ENCODE measurements at regions not wholly inside any gene's neighbourhood (a gene's known extent, or its start where the extent isn't known, plus 50 kb on each side); places are given as distances from the start of the nearest gene placed in this dataset.

- TF ChIP-seq, protein P1, sequence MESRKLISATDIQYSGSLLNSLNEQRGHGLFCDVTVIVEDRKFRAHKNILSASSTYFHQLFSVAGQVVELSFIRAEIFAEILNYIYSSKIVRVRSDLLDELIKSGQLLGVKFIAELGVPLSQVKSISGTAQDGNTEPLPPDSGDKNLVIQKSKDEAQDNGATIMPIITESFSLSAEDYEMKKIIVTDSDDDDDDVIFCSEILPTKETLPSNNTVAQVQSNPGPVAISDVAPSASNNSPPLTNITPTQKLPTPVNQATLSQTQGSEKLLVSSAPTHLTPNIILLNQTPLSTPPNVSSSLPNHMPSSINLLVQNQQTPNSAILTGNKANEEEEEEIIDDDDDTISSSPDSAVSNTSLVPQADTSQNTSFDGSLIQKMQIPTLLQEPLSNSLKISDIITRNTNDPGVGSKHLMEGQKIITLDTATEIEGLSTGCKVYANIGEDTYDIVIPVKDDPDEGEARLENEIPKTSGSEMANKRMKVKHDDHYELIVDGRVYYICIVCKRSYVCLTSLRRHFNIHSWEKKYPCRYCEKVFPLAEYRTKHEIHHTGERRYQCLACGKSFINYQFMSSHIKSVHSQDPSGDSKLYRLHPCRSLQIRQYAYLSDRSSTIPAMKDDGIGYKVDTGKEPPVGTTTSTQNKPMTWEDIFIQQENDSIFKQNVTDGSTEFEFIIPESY (IDR thresholded peaks at IDR 0.05; ENCODE audit: extremely low read depth, insufficient replicate concordance, low read length) = no peak
- no peak for TF ChIP-seq CBX3 (IDR thresholded peaks at IDR 0.05; ENCODE audit: low read depth)
Measured at GRCh38 chr7:13639396-13639795, 350.1 kb downstream of the ETV1 start (continued).

- Histone ChIP-seq H3K36me3 (ENCODE audit: control insufficient read depth in 1 of 2, insufficient read depth in 2 of 2, low read length in 2 of 2) (no peaks in the 10 kb centered on the region), H4K20me1 (ENCODE audit: insufficient read depth) (no peaks in the 10 kb centered on the region), H3K9me3 (ENCODE audit: control insufficient read depth in 1 of 2, insufficient read depth in 1 of 2, low read depth in 1 of 2, low read length in 2 of 2) (no peaks in the 10 kb centered on the region), H3K9me2 (ENCODE audit: insufficient read depth) (no peaks in the 10 kb centered on the region), H3K9ac (ENCODE audit: low read length) (no peak overlapping the region), H2AFZ (ENCODE audit: low read depth, low read length, poor library complexity, severe bottlenecking) (peak overlapping the region; percentile 36), H3K4me3 (replicated peaks in 1 of 2; ENCODE audit: low read depth in 1 of 2, low read length in 2 of 2) (no peak overlapping the region), H3K27ac (ENCODE audit: low read depth, low read length) (no peak overlapping the region), H3K79me2 (ENCODE audit: insufficient read depth, low read length) (no peaks in the 10 kb centered on the region), H3K27me3 (ENCODE audit: insufficient read depth, low read length) (no peaks in the 10 kb centered on the region), H3K4me1 (ENCODE audit: control insufficient read depth in 1 of 2, insufficient read depth in 2 of 2, low read length in 2 of 2) (no peaks in the 10 kb centered on the region), H3K4me2 (ENCODE audit: low read length) (no peak overlapping the region)
- BruUV-seq (replicated peaks) = no TSS peak
- ATAC-seq (no peak), DNase-seq (ENCODE audit: low read depth, low spot score) (no peak)
- TF ChIP-seq EZH2phosphoT487 (IDR thresholded peaks at IDR 0.05; ENCODE audit: borderline replicate concordance) = no peak
- TF ChIP-seq JUND (IDR thresholded peaks at IDR 0.05) = no peak
- TF ChIP-seq POLR2A (IDR thresholded peaks at IDR 0.05; ENCODE audit: borderline replicate concordance, extremely low read depth, insufficient read depth, insufficient read length) = no peak
- no peak for TF ChIP-seq ZFX (IDR thresholded peaks at IDR 0.05)
- no peak for TF ChIP-seq ZNF274 (IDR thresholded peaks at IDR 0.05; ENCODE audit: low read depth, low read length)
- TF ChIP-seq RAD21 (IDR thresholded peaks at IDR 0.05; ENCODE audit: low read depth) = no peak
- no peak for TF ChIP-seq ELF1 (IDR thresholded peaks at IDR 0.05; ENCODE audit: borderline replicate concordance, low read depth)
- TF ChIP-seq CBX3 (IDR thresholded peaks at IDR 0.05; ENCODE audit: low read depth) = no peak
- TF ChIP-seq, protein P1 (IDR thresholded peaks at IDR 0.05; ENCODE audit: extremely low read depth, insufficient replicate concordance, low read length) = no peak
- intact Hi-C loops (cut with micrococcal nuclease) = no loop called here
- ChIA-PET RAD21 (ENCODE audit: low non-redundant PET in 1 of 2, low total read pairs in 2 of 2, uncharacterized antibody in 2 of 2, unreplicated experiment in 2 of 2) (no interaction called here), POLR2A (no interaction called here), CTCF (no interaction called here)
Measured at GRCh38 chr7:13641714-13642113, 347.8 kb downstream of the ETV1 start.

All from HCT116 (cell line).